ENCODE measurements at regions not wholly inside any gene's neighbourhood (a gene's known extent, or its start where the extent isn't known, plus 50 kb on each side); places are given as distances from the start of the nearest gene placed in this dataset.

GRCh38 chr9:15096972-15097371, 186.7 kb upstream of the FREM1 start:
- Histone ChIP-seq H3K27me3 (ENCODE audit: insufficient read depth, poor library complexity, severe bottlenecking) (no peaks in the 10 kb centered on the region), H3K4me3 (replicated peaks; ENCODE audit: insufficient read depth, low read length) (no peak overlapping the region), H3K27ac (replicated peaks) (no peak overlapping the region)
- TF ChIP-seq CTCF (IDR thresholded peaks at IDR 0.05; ENCODE audit: insufficient read depth, low read length), result no peak
- no peak for DNase-seq (ENCODE audit: low read depth in 1 of 2, low spot score in 1 of 2)

GRCh38 chr9:15086778-15087324, 176.6 kb upstream of the FREM1 start:
- no peak for TF ChIP-seq REST (IDR thresholded peaks at IDR 0.05; ENCODE audit: insufficient replicate concordance, low read depth)
- H3K4me3 ChIP-seq (replicated peaks; ENCODE audit: insufficient read depth, low read length), result no peak overlapping the region
- no peaks in the 10 kb centered on the region for H3K27me3 ChIP-seq (ENCODE audit: insufficient read depth, poor library complexity, severe bottlenecking)
- no peak overlapping the region for H3K27ac ChIP-seq (replicated peaks)
- no peak for DNase-seq (ENCODE audit: low read depth in 1 of 2, low spot score in 1 of 2)

GRCh38 chr9:15086156-15086763, 176.0 kb upstream of the FREM1 start:
- Histone ChIP-seq H3K27ac (replicated peaks) (no peak overlapping the region), H3K4me3 (replicated peaks; ENCODE audit: insufficient read depth, low read length) (no peak overlapping the region), H3K27me3 (ENCODE audit: insufficient read depth, poor library complexity, severe bottlenecking) (no peaks in the 10 kb centered on the region)
- DNase-seq (ENCODE audit: low read depth in 1 of 2, low spot score in 1 of 2), result no peak
- TF ChIP-seq SPI1 (IDR thresholded peaks at IDR 0.05; ENCODE audit: borderline replicate concordance, low read depth) (no peak), POLR2AphosphoS5 (IDR thresholded peaks at IDR 0.05; ENCODE audit: low read depth) (no peak), GABPA (IDR thresholded peaks at IDR 0.05; ENCODE audit: low read depth) (no peak), REST (IDR thresholded peaks at IDR 0.05; ENCODE audit: insufficient replicate concordance, low read depth) (no peak)

GRCh38 chr9:15081021-15081753, 171.0 kb upstream of the FREM1 start:
- no peaks in the 10 kb centered on the region for H3K27me3 ChIP-seq (ENCODE audit: insufficient read depth, poor library complexity, severe bottlenecking)
- no peak overlapping the region for H3K27ac ChIP-seq (replicated peaks)
- no peak for TF ChIP-seq GABPA (IDR thresholded peaks at IDR 0.05; ENCODE audit: low read depth)
- no peak for TF ChIP-seq CTCF (IDR thresholded peaks at IDR 0.05; ENCODE audit: insufficient read depth, low read length)
- no peak for TF ChIP-seq POLR2AphosphoS5 (IDR thresholded peaks at IDR 0.05; ENCODE audit: low read depth)
- no peak for TF ChIP-seq REST (IDR thresholded peaks at IDR 0.05; ENCODE audit: insufficient replicate concordance, low read depth)
- no peak for TF ChIP-seq SPI1 (IDR thresholded peaks at IDR 0.05; ENCODE audit: borderline replicate concordance, low read depth)
- no peak overlapping the region for H3K4me3 ChIP-seq (replicated peaks; ENCODE audit: insufficient read depth, low read length)
- no peak for DNase-seq (ENCODE audit: low read depth in 1 of 2, low spot score in 1 of 2)

All from HL-60 (cell line).